WTC11 (cell line): ENCODE measurements at regions not wholly inside any gene's neighbourhood (a gene's known extent, or its start where the extent isn't known, plus 50 kb on each side); places are given as distances from the start of the nearest gene placed in this dataset.

ENCODE experiments used
- ATAC-seq: fragments of 200-7000 bp; cut with Tn5 transposase; 2 replicates; pipeline ENCODE4 v1.10.0; 2021; ENCODE audit warnings: mild to moderate bottlenecking, moderate library complexity
- CTCF ChIA-PET: fragments of 300-600 bp; sonication (Branson Sonifier 250); formaldehyde crosslinking; loops from one replicate; lab custom pipeline; 2021; ENCODE audit warnings: antibody characterized with exemption; lab: Charles Lee
- POLR2A ChIA-PET: fragments of 350-600 bp; sonication (Branson Sonifier 250); formaldehyde crosslinking; loops from one replicate; lab custom pipeline; 2021; ENCODE audit warnings: antibody characterized with exemption; lab: Charles Lee
- DNase-seq: peaks from one replicate; pipeline ENCODE4 v3.0.0; 2021; ENCODE audit warnings: low spot score
- H3K27ac Mint-ChIP-seq: 2 replicates; pipeline ENCODE4 v1.8.0; 2021; ENCODE audit warnings: mixed read lengths
- H3K27me3 Mint-ChIP-seq: 2 replicates; pipeline ENCODE4 v1.8.0; 2021; ENCODE audit warnings: low read depth, mild to moderate bottlenecking, moderate library complexity, mixed read lengths
- H3K36me3 Mint-ChIP-seq: 2 replicates; pipeline ENCODE4 v1.8.0; 2021; ENCODE audit warnings: mixed read lengths
- H3K4me1 Mint-ChIP-seq: 2 replicates; pipeline ENCODE4 v1.8.0; 2022; ENCODE audit warnings: mixed read lengths
- H3K4me3 Mint-ChIP-seq: 2 replicates; pipeline ENCODE4 v1.8.0; 2021; ENCODE audit warnings: mild to moderate bottlenecking, moderate library complexity, mixed read lengths
- H3K9me3 Mint-ChIP-seq: 2 replicates; pipeline ENCODE4 v1.8.0; 2021; ENCODE audit warnings: mixed read lengths
- ATF6 ChIP-seq: sonication (generic); formaldehyde crosslinking; IDR thresholded peaks from 2 replicates; pipeline ENCODE4 v1.8.1; 2023; ENCODE audit warnings: mild to moderate bottlenecking, missing genetic modification reagents
- CREB1 ChIP-seq: sonication (generic); formaldehyde crosslinking; IDR thresholded peaks from 2 replicates; pipeline ENCODE4 v1.8.0; 2023; ENCODE audit warnings: mild to moderate bottlenecking, missing genetic modification reagents
- E2F4 ChIP-seq: sonication (generic); formaldehyde crosslinking; IDR thresholded peaks from 2 replicates; pipeline ENCODE4 v1.8.1; 2022; ENCODE audit warnings: low read depth, mild to moderate bottlenecking, moderate library complexity, missing genetic modification reagents, borderline replicate concordance
- ELF4 ChIP-seq: sonication (generic); formaldehyde crosslinking; IDR thresholded peaks from 2 replicates; pipeline ENCODE4 v1.8.1; 2022; ENCODE audit warnings: low read depth, mild to moderate bottlenecking, moderate library complexity, missing genetic modification reagents
- EMX1 ChIP-seq: fragments of 250-450 bp; sonication (Bioruptor Pico); IDR thresholded peaks from 2 replicates; pipeline ENCODE4 v1.8.0; 2021; ENCODE audit warnings: mild to moderate bottlenecking
- FOXJ3 ChIP-seq: sonication (generic); formaldehyde crosslinking; IDR thresholded peaks from 2 replicates; pipeline ENCODE4 v1.9.0; 2021; ENCODE audit warnings: missing genetic modification reagents, mild to moderate bottlenecking, borderline replicate concordance
- FOXP1 ChIP-seq: sonication (generic); formaldehyde crosslinking; IDR thresholded peaks from 2 replicates; pipeline ENCODE4 v1.8.0; 2022; ENCODE audit warnings: missing genetic modification reagents, mild to moderate bottlenecking, moderate library complexity, borderline replicate concordance
- FOXP4 ChIP-seq: sonication (generic); formaldehyde crosslinking; IDR thresholded peaks from 2 replicates; pipeline ENCODE4 v1.8.0; 2022; ENCODE audit warnings: mild to moderate bottlenecking, missing genetic modification reagents
- GABPB1 ChIP-seq: sonication (generic); formaldehyde crosslinking; IDR thresholded peaks from 2 replicates; pipeline ENCODE4 v1.8.1; 2023; ENCODE audit warnings: mild to moderate bottlenecking, missing genetic modification reagents
- GRHL2 ChIP-seq: fragments of 250-450 bp; sonication (Bioruptor Pico); IDR thresholded peaks from 2 replicates; pipeline ENCODE4 v1.8.0; 2022; ENCODE audit warnings: mild to moderate bottlenecking, moderate library complexity; ENCODE audit not compliant: insufficient replicate concordance, severe bottlenecking
- IRF2 ChIP-seq: sonication (generic); formaldehyde crosslinking; IDR thresholded peaks from 2 replicates; pipeline ENCODE4 v1.8.0; 2022; ENCODE audit warnings: low read depth, missing genetic modification reagents, borderline replicate concordance
- JAZF1 ChIP-seq: fragments of 250-450 bp; sonication (Bioruptor Pico); IDR thresholded peaks from 2 replicates; pipeline ENCODE4 v1.9.0; 2021; ENCODE audit warnings: moderate library complexity, mild to moderate bottlenecking, inconsistent platforms
- MAX ChIP-seq: sonication (generic); formaldehyde crosslinking; IDR thresholded peaks from 2 replicates; pipeline ENCODE4 v1.8.0; 2022; ENCODE audit warnings: mild to moderate bottlenecking, missing genetic modification reagents
- MLX ChIP-seq: sonication (generic); formaldehyde crosslinking; IDR thresholded peaks from 2 replicates; pipeline ENCODE4 v1.8.1; 2023; ENCODE audit warnings: mild to moderate bottlenecking, missing genetic modification reagents, moderate library complexity
- NFYB ChIP-seq: sonication (generic); formaldehyde crosslinking; conservative IDR thresholded peaks from 2 replicates; pipeline ENCODE4 v1.8.0; 2022; ENCODE audit warnings: low read depth, missing genetic modification reagents
- NR2C2 ChIP-seq: sonication (generic); formaldehyde crosslinking; IDR thresholded peaks from 2 replicates; pipeline ENCODE4 v1.8.0; 2022; ENCODE audit warnings: mild to moderate bottlenecking, missing genetic modification reagents
- PRRX2 ChIP-seq: fragments of 250-450 bp; sonication (Bioruptor Pico); IDR thresholded peaks from 2 replicates; pipeline ENCODE4 v1.8.0; 2021; ENCODE audit warnings: mild to moderate bottlenecking
- SMAD3 ChIP-seq: sonication (generic); formaldehyde crosslinking; IDR thresholded peaks from 2 replicates; pipeline ENCODE4 v1.8.0; 2022; ENCODE audit warnings: missing genetic modification reagents, mild to moderate bottlenecking, borderline replicate concordance
- SOX15 ChIP-seq: fragments of 250-450 bp; sonication (Bioruptor Pico); IDR thresholded peaks from 2 replicates; pipeline ENCODE4 v1.9.0; 2021; ENCODE audit warnings: mild to moderate bottlenecking
- TEAD1 ChIP-seq: sonication (generic); formaldehyde crosslinking; IDR thresholded peaks from 2 replicates; pipeline ENCODE4 v1.8.0; 2022; ENCODE audit warnings: mild to moderate bottlenecking, missing genetic modification reagents
- USF1 ChIP-seq: sonication (generic); formaldehyde crosslinking; IDR thresholded peaks from 2 replicates; pipeline ENCODE4 v1.8.0; 2022; ENCODE audit warnings: mild to moderate bottlenecking, missing genetic modification reagents
- ZBTB21 ChIP-seq: sonication (generic); formaldehyde crosslinking; IDR thresholded peaks from 2 replicates; pipeline ENCODE4 v1.8.1; 2023; ENCODE audit warnings: mild to moderate bottlenecking, missing genetic modification reagents, borderline replicate concordance
- ZBTB43 ChIP-seq: sonication (generic); formaldehyde crosslinking; IDR thresholded peaks from 2 replicates; pipeline ENCODE4 v1.8.1; 2023; ENCODE audit warnings: mild to moderate bottlenecking, missing genetic modification reagents
- ZNF121 ChIP-seq: sonication (generic); formaldehyde crosslinking; IDR thresholded peaks from 2 replicates; pipeline ENCODE4 v1.8.0; 2023; ENCODE audit warnings: missing genetic modification reagents
- ZNF281 ChIP-seq: sonication (generic); formaldehyde crosslinking; IDR thresholded peaks from 2 replicates; pipeline ENCODE4 v1.8.0; 2023; ENCODE audit warnings: mild to moderate bottlenecking, missing genetic modification reagents
- ZNF423 ChIP-seq: fragments of 250-450 bp; sonication (Bioruptor Pico); IDR thresholded peaks from 2 replicates; pipeline ENCODE4 v2.1.2; 2022; ENCODE audit warnings: mild to moderate bottlenecking, moderate library complexity
- ZNF671 ChIP-seq: fragments of 250-450 bp; sonication (Bioruptor Pico); IDR thresholded peaks from 2 replicates; pipeline ENCODE4 v1.8.0; 2021; ENCODE audit warnings: mild to moderate bottlenecking

GRCh38 chr4:122229857-122230256 lies 77.7 kb downstream of the BLTP1 start:
- Mint-ChIP-seq H3K27ac (no peak overlapping the region), H3K27me3 (no peaks in the 10 kb centered on the region), H3K4me1 (no peaks in the 10 kb centered on the region), H3K4me3 (no peak overlapping the region), H3K36me3 (peaks cover 9% of the 10 kb centered on the region), H3K9me3 (no peaks in the 10 kb centered on the region)
- no peak for TF ChIP-seq MLX (CRISPR knock-in tag)
- no peak for TF ChIP-seq CREB1 (CRISPR knock-in tag)
- TF ChIP-seq ATF6 (CRISPR knock-in tag) = no peak
- no peak for TF ChIP-seq EMX1 (CRISPR knock-in tag)
- TF ChIP-seq JAZF1 = no peak
- no peak for TF ChIP-seq FOXP1
- no peak for TF ChIP-seq PRRX2
- no peak for TF ChIP-seq IRF2 (CRISPR knock-in tag)
- TF ChIP-seq ZBTB21 (CRISPR knock-in tag) = no peak
- no peak for TF ChIP-seq ZBTB43 (CRISPR knock-in tag)
- TF ChIP-seq TEAD1 (CRISPR knock-in tag) = no peak
- TF ChIP-seq ZNF121 (CRISPR knock-in tag) = no peak
- TF ChIP-seq GRHL2 = no peak
- no peak for TF ChIP-seq ZNF281 (CRISPR knock-in tag)
- TF ChIP-seq SOX15 (CRISPR knock-in tag) = no peak
- ATAC-seq (no peak), DNase-seq (no peak)
- POLR2A ChIA-PET = no interaction called here
- CTCF ChIA-PET = no interaction called here

- H3K4me3 Mint-ChIP-seq = no peak overlapping the region
- no peak overlapping the region for H3K27ac Mint-ChIP-seq
- DNase-seq = no peak
- POLR2A ChIA-PET = no interaction called here
- ATAC-seq = no peak
- H3K9me3 Mint-ChIP-seq = no peaks in the 10 kb centered on the region
- no peaks in the 10 kb centered on the region for H3K27me3 Mint-ChIP-seq
- H3K4me1 Mint-ChIP-seq = no peaks in the 10 kb centered on the region
- CTCF ChIA-PET = no interaction called here
- peaks cover 12% of the 10 kb centered on the region for H3K36me3 Mint-ChIP-seq
- no peak for TF ChIP-seq MAX (CRISPR knock-in tag)
- no peak for TF ChIP-seq E2F4 (CRISPR knock-in tag)
- no peak for TF ChIP-seq ELF4 (CRISPR knock-in tag)
- no peak for TF ChIP-seq FOXJ3 (CRISPR knock-in tag)
- TF ChIP-seq NR2C2 (CRISPR knock-in tag) = no peak
- no peak for TF ChIP-seq ZNF671
- no peak for TF ChIP-seq GABPB1
- TF ChIP-seq USF1 (CRISPR knock-in tag) = no peak
- TF ChIP-seq SMAD3 (CRISPR knock-in tag) = no peak
- no peak for TF ChIP-seq FOXP4 (CRISPR knock-in tag)
- no peak for TF ChIP-seq ZNF423 (CRISPR knock-in tag)
- no peak for TF ChIP-seq ZNF121 (CRISPR knock-in tag)
- TF ChIP-seq NFYB (CRISPR knock-in tag) = no peak
Observed at GRCh38 chr4:122232633-122233032, 80.5 kb downstream of the BLTP1 start.
